ENCODE measurements at regions not wholly inside any gene's neighbourhood (a gene's known extent, or its start where the extent isn't known, plus 50 kb on each side); places are given as distances from the start of the nearest gene placed in this dataset.

GRCh38 chr4:8775121-8775520, 96.5 kb downstream of the HMX1 start:
- ATAC-seq (no peak), FAIRE-seq (no peak), DNase-seq (ENCODE audit: low read depth, low spot score) (no peak)
- Histone ChIP-seq H3K4me3 (no peak overlapping the region), H4K20me1 (ENCODE audit: control insufficient read depth, insufficient read depth) (no peaks in the 10 kb centered on the region), H3K27ac (ENCODE audit: control insufficient read depth, insufficient read depth) (no peak overlapping the region), H3K4me2 (ENCODE audit: control insufficient read depth, insufficient read depth) (no peak overlapping the region), H3K4me1 (ENCODE audit: control insufficient read depth, insufficient read depth, low read length) (no peaks in the 10 kb centered on the region), H3K79me2 (ENCODE audit: control insufficient read depth, insufficient read depth, low read length) (no peaks in the 10 kb centered on the region), H3K36me3 (ENCODE audit: control insufficient read depth in 2 of 2, insufficient read depth in 2 of 2, low read length in 1 of 2) (no peaks in the 10 kb centered on the region), H2AFZ (ENCODE audit: control insufficient read depth, low read depth, low read length) (no peak overlapping the region), H3K27me3 (replicated peaks in 1 of 2; ENCODE audit: control insufficient read depth in 2 of 2, insufficient read depth in 2 of 2, low read length in 1 of 2) (no peaks in the 10 kb centered on the region), H3K9ac (ENCODE audit: control insufficient read depth, insufficient read depth, low read length) (no peak overlapping the region), H3K9me3 (replicated peaks; ENCODE audit: control insufficient read depth, insufficient read depth, low read length) (no peaks in the 10 kb centered on the region; the same call in 2 of the 3 replicates)
- intact Hi-C loops (cut with micrococcal nuclease; ENCODE audit: unreplicated experiment) (no loop called here), in situ Hi-C loops (cut with MboI) (no loop called here)
- WGBS (ENCODE audit: insufficient coverage, insufficient replicate concordance, low lambda C conversion rate, missing lambda C conversion rate), result 51% methylated on average over 7 of the region's 7 CpGs
- SMC1A ChIA-PET (ENCODE audit: uncharacterized antibody, unreplicated experiment), result no interaction called here
- POLR2A ChIA-PET, result no interaction called here
- CTCF ChIA-PET, result no interaction called here
- no TSS peak for BruUV-seq (replicated peaks)
- RAD21 ChIA-PET (ENCODE audit: unreplicated experiment), result no interaction called here
- TF ChIP-seq LARP7 (IDR thresholded peaks at IDR 0.05), result no peak
- TF ChIP-seq SPI1 (IDR thresholded peaks at IDR 0.05; ENCODE audit: borderline replicate concordance, insufficient read depth, low read depth, low read length), result no peak
- no peak for TF ChIP-seq CEBPZ (IDR thresholded peaks at IDR 0.05; ENCODE audit: low read depth, low read length)
- no peak for TF ChIP-seq ETV6 (conservative IDR thresholded peaks at IDR 0.05 in 1 of 2, IDR thresholded peaks at IDR 0.05 in 1 of 2; ENCODE audit: borderline replicate concordance in 1 of 2, low read depth in 1 of 2)
- no peak for TF ChIP-seq ZNF207 (IDR thresholded peaks at IDR 0.05; ENCODE audit: borderline replicate concordance)
- TF ChIP-seq FOXM1 (IDR thresholded peaks at IDR 0.05; ENCODE audit: low read depth, low read length), result no peak
- TF ChIP-seq CHD4 (IDR thresholded peaks at IDR 0.05), result no peak
- no peak for TF ChIP-seq RCOR1 (conservative IDR thresholded peaks at IDR 0.05; ENCODE audit: low read depth, low read length)
- TF ChIP-seq CREB1 (IDR thresholded peaks at IDR 0.05; ENCODE audit: low read depth), result no peak
- TF ChIP-seq USF1 (IDR thresholded peaks at IDR 0.05; ENCODE audit: borderline replicate concordance, extremely low read length, insufficient read depth, low read depth, low read length), result no peak
- no peak for TF ChIP-seq DPF2 (IDR thresholded peaks at IDR 0.05)
- no peak for TF ChIP-seq MLLT1 (IDR thresholded peaks at IDR 0.05)
- no peak for TF ChIP-seq SMAD5 (IDR thresholded peaks at IDR 0.05; ENCODE audit: low read depth)
- no peak for TF ChIP-seq NBN (IDR thresholded peaks at IDR 0.05)
